VCaP (cell line): ENCODE measurements at regions not wholly inside any gene's neighbourhood (a gene's known extent, or its start where the extent isn't known, plus 50 kb on each side); places are given as distances from the start of the nearest gene placed in this dataset.

ENCODE experiments used
- H3K27ac ChIP-seq: fragments of 450-650 bp; 2 replicates; pipeline ENCODE4 v1.5.1; 2017
- CTCF ChIP-seq: fragments of 450-650 bp; conservative IDR thresholded peaks from 2 replicates; pipeline ENCODE4 v1.5.1; 2017; ENCODE audit warnings: mild to moderate bottlenecking, moderate library complexity

- no peak overlapping the region for H3K27ac ChIP-seq
- TF ChIP-seq CTCF = no peak
Measured at GRCh38 chr12:67453191-67453590, 184.0 kb downstream of the CAND1 start.

GRCh38 chr12:67455236-67455635 is 186.1 kb downstream of the CAND1 start:
- no peak overlapping the region for H3K27ac ChIP-seq
- no peak for TF ChIP-seq CTCF

GRCh38 chr12:67456431-67456901 is 187.3 kb downstream of the CAND1 start:
- H3K27ac ChIP-seq = no peak overlapping the region
- TF ChIP-seq CTCF = no peak

- no peak overlapping the region for H3K27ac ChIP-seq
- TF ChIP-seq CTCF = no peak
Measured at GRCh38 chr12:67457136-67457535, 188.0 kb downstream of the CAND1 start.

- no peak; the same call in 1 of the 2 replicates for TF ChIP-seq CTCF
- no peak overlapping the region for H3K27ac ChIP-seq
Measured at GRCh38 chr12:67457778-67458665, 188.9 kb downstream of the CAND1 start.

GRCh38 chr12:67459173-67459572 is 189.4 kb upstream of the DYRK2 start:
- TF ChIP-seq CTCF = no peak
- H3K27ac ChIP-seq = no peak overlapping the region

- no peak for TF ChIP-seq CTCF
Measured at GRCh38 chr12:67459578-67459977, 189.0 kb upstream of the DYRK2 start.

More at GRCh38 chr12:67459578-67459977, 189.0 kb upstream of the DYRK2 start:
- H3K27ac ChIP-seq = no peak overlapping the region
